GM12891 (cell line): ENCODE measurements at regions not wholly inside any gene's neighbourhood (a gene's known extent, or its start where the extent isn't known, plus 50 kb on each side); places are given as distances from the start of the nearest gene placed in this dataset.

ENCODE experiments used
- POLR2A ChIP-seq: IDR thresholded peaks from 2 replicates; pipeline ENCODE4 v1.6.1; 2011; ENCODE audit warnings: low read depth, low read length, control low read depth
- POLR2AphosphoS5 ChIP-seq: IDR thresholded peaks from 2 replicates; pipeline ENCODE4 v1.6.1; 2011; ENCODE audit warnings: low read depth, low read length, control low read depth
- SPI1 ChIP-seq: IDR thresholded peaks from 2 replicates; pipeline ENCODE4 v1.6.1; 2011; ENCODE audit warnings: low read depth, low read length, control low read depth
- TAF1 ChIP-seq: IDR thresholded peaks from 2 replicates; pipeline ENCODE4 v1.6.1; 2011; ENCODE audit warnings: low read depth, low read length, control low read depth

DNA sequence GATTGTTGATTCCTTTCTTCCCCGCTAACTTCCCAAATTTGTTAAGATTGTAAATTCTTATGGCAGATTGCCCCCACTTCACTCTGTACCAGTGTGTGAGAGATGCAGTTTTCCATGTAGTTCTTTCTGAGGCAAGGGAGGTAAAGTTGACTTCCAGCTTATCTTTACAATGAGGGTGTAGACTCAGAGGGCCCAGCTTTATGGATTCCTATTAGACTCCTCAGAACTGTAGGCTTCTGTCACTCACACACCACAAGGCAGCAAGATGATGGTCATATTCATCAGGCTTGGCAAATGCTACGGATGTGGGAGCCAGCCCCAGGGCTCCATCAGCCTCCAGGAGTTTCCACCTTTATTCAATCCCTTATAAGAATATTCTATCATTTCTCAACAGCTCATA is 461.9 kb upstream of the KLF4 start:
- no peak for TF ChIP-seq POLR2AphosphoS5
- no peak for TF ChIP-seq POLR2A
- no peak for TF ChIP-seq SPI1
- TF ChIP-seq TAF1: no peak
